ENCODE measurements at regions not wholly inside any gene's neighbourhood (a gene's known extent, or its start where the extent isn't known, plus 50 kb on each side); places are given as distances from the start of the nearest gene placed in this dataset.

GRCh38 chr9:13513716-13514444, 234.4 kb upstream of the MPDZ start:
- Histone ChIP-seq H3K9me3 (no peaks in the 10 kb centered on the region), H3K4me3 (no peak overlapping the region), H3K36me3 (no peaks in the 10 kb centered on the region), H3K27ac (peak overlapping the region in 2 of 4 donors; percentile 37 to 69), H3K4me1 (peaks cover 0 to 3% (median 0%) of the 10 kb centered on the region in 4 donors), H3K27me3 (no peaks in the 10 kb centered on the region)
- DNase-seq = no peak
- no peak for TF ChIP-seq POLR2AphosphoS5 (IDR thresholded peaks at IDR 0.05)
- TF ChIP-seq POLR2A (IDR thresholded peaks at IDR 0.05) = no peak
- TF ChIP-seq CTCF (IDR thresholded peaks at IDR 0.05) = no peak
- no peak for TF ChIP-seq EP300 (IDR thresholded peaks at IDR 0.05)
- WGBS, 2 donors = 65 to 75% methylated on average over 16 of the region's 16 CpGs
- peak in 1 of 2 donors; percentile 45 for ATAC-seq (ENCODE audit: low FRiP score in 2 of 2)

GRCh38 chr9:13513286-13513685, 233.8 kb upstream of the MPDZ start:
- ATAC-seq (ENCODE audit: low FRiP score in 2 of 2) = peak in 1 of 2 donors; percentile 80

GRCh38 chr9:13508681-13509080, 229.2 kb upstream of the MPDZ start:
- H3K4me3 ChIP-seq = no peak overlapping the region
- TF ChIP-seq POLR2AphosphoS5 (IDR thresholded peaks at IDR 0.05) = no peak
- TF ChIP-seq CTCF (IDR thresholded peaks at IDR 0.05) = no peak
- no peak for TF ChIP-seq POLR2A (IDR thresholded peaks at IDR 0.05)
- TF ChIP-seq EP300 (IDR thresholded peaks at IDR 0.05) = no peak
- no peak for ATAC-seq (ENCODE audit: low FRiP score in 2 of 2)
- no peaks in the 10 kb centered on the region for H3K9me3 ChIP-seq
- no peak for DNase-seq
- H3K27ac ChIP-seq = no peak overlapping the region
- peaks cover 0 to 3% (median 0%) of the 10 kb centered on the region in 4 donors for H3K4me1 ChIP-seq
- H3K36me3 ChIP-seq = no peaks in the 10 kb centered on the region
- no peaks in the 10 kb centered on the region for H3K27me3 ChIP-seq

More at GRCh38 chr9:13513286-13513685, 233.8 kb upstream of the MPDZ start:
- Histone ChIP-seq H3K4me1 (peaks cover 0 to 3% (median 0%) of the 10 kb centered on the region in 4 donors), H3K27ac (peak overlapping the region in 2 of 4 donors; percentile 37 to 69), H3K9me3 (no peaks in the 10 kb centered on the region), H3K4me3 (no peak overlapping the region), H3K36me3 (no peaks in the 10 kb centered on the region), H3K27me3 (no peaks in the 10 kb centered on the region)
- no peak for DNase-seq
- WGBS, 2 donors = 59 to 61% methylated on average over 6 of the region's 6 CpGs
- no peak for TF ChIP-seq POLR2A (IDR thresholded peaks at IDR 0.05)
- no peak for TF ChIP-seq EP300 (IDR thresholded peaks at IDR 0.05)
- no peak for TF ChIP-seq CTCF (IDR thresholded peaks at IDR 0.05)
- TF ChIP-seq POLR2AphosphoS5 (IDR thresholded peaks at IDR 0.05) = no peak

GRCh38 chr9:13508086-13508485, 228.6 kb upstream of the MPDZ start:
- TF ChIP-seq CTCF (IDR thresholded peaks at IDR 0.05) = no peak
- no peak for TF ChIP-seq POLR2A (IDR thresholded peaks at IDR 0.05)
- no peak for TF ChIP-seq EP300 (IDR thresholded peaks at IDR 0.05)
- no peak for TF ChIP-seq POLR2AphosphoS5 (IDR thresholded peaks at IDR 0.05)
- no peak overlapping the region for H3K27ac ChIP-seq
- no peak for ATAC-seq (ENCODE audit: low FRiP score in 2 of 2)
- no peaks in the 10 kb centered on the region for H3K36me3 ChIP-seq
- no peak for DNase-seq
- no peaks in the 10 kb centered on the region for H3K27me3 ChIP-seq
- H3K4me3 ChIP-seq = no peak overlapping the region
- H3K4me1 ChIP-seq = peaks cover 0 to under 1% (median 0%) of the 10 kb centered on the region in 4 donors
- no peaks in the 10 kb centered on the region for H3K9me3 ChIP-seq
- 65 to 70% methylated on average over 2 of the region's 2 CpGs for WGBS, 2 donors

GRCh38 chr9:13505797-13506196, 226.3 kb upstream of the MPDZ start:
- H3K4me3 ChIP-seq = no peak overlapping the region
- WGBS, 2 donors = 84 to 97% methylated on average over 3 of the region's 3 CpGs
- DNase-seq (no peak), ATAC-seq (ENCODE audit: low FRiP score in 2 of 2) (no peak)
- TF ChIP-seq POLR2AphosphoS5 (IDR thresholded peaks at IDR 0.05) (no peak), POLR2A (IDR thresholded peaks at IDR 0.05) (no peak), CTCF (IDR thresholded peaks at IDR 0.05) (no peak), EP300 (IDR thresholded peaks at IDR 0.05) (no peak)
- no peaks in the 10 kb centered on the region for H3K9me3 ChIP-seq
- H3K27me3 ChIP-seq = no peaks in the 10 kb centered on the region
- H3K4me1 ChIP-seq = no peaks in the 10 kb centered on the region
- no peaks in the 10 kb centered on the region for H3K36me3 ChIP-seq
- H3K27ac ChIP-seq = no peak overlapping the region
